ENCODE measurements at regions not wholly inside any gene's neighbourhood (a gene's known extent, or its start where the extent isn't known, plus 50 kb on each side); places are given as distances from the start of the nearest gene placed in this dataset.

- no peak overlapping the region for H3K27ac ChIP-seq (ENCODE audit: low read depth)
Observed at GRCh38 chr2:239751679-239752355, 273.3 kb downstream of the NDUFA10 start.

More at GRCh38 chr2:239751679-239752355, 273.3 kb downstream of the NDUFA10 start:
- Mint-ChIP-seq H3K4me1 (peaks cover 3% of the 10 kb centered on the region; the same call in 2 of the 3 replicates), H3K27ac (peak overlapping the region; percentile 31; the same call in 1 of the 2 replicates), H3K27me3 (ENCODE audit: insufficient read depth, low read depth, poor library complexity) (peaks cover 5% of the 10 kb centered on the region), H3K9me3 (no peaks in the 10 kb centered on the region), H3K4me3 (no peak overlapping the region), H3K36me3 (ENCODE audit: low read depth) (no peaks in the 10 kb centered on the region)
- DNase-seq (ENCODE audit: low spot score) (no peak), ATAC-seq (peak; percentile 69)
- Histone ChIP-seq H2AFZ (no peak overlapping the region; the same call in 1 of the 2 replicates), H3K4me3 (no peak overlapping the region), H3K9me2 (ENCODE audit: insufficient read depth) (peaks cover 6% of the 10 kb centered on the region), H3K4me2 (no peak overlapping the region), H4K20me1 (replicated peaks; ENCODE audit: insufficient read depth) (no peaks in the 10 kb centered on the region), H3F3A (replicated peaks; ENCODE audit: low read depth) (no peaks in the 10 kb centered on the region), H3K27me3 (ENCODE audit: insufficient read depth) (no peaks in the 10 kb centered on the region), H3K79me2 (replicated peaks; ENCODE audit: insufficient read depth) (no peaks in the 10 kb centered on the region), H3K4me1 (ENCODE audit: insufficient read depth) (no peaks in the 10 kb centered on the region), H3K36me3 (ENCODE audit: insufficient read depth) (no peaks in the 10 kb centered on the region)
- no peak for TF ChIP-seq ZNF462 (CRISPR knock-in tag; IDR thresholded peaks at IDR 0.05)
- TF ChIP-seq JUNB (IDR thresholded peaks at IDR 0.05; ENCODE audit: unreplicated experiment), result no peak
- TF ChIP-seq EZH2 (IDR thresholded peaks at IDR 0.05; ENCODE audit: low read depth, unreplicated experiment), result no peak
- TF ChIP-seq NANOG (IDR thresholded peaks at IDR 0.05; ENCODE audit: borderline replicate concordance), result no peak
- TF ChIP-seq, protein P1, sequence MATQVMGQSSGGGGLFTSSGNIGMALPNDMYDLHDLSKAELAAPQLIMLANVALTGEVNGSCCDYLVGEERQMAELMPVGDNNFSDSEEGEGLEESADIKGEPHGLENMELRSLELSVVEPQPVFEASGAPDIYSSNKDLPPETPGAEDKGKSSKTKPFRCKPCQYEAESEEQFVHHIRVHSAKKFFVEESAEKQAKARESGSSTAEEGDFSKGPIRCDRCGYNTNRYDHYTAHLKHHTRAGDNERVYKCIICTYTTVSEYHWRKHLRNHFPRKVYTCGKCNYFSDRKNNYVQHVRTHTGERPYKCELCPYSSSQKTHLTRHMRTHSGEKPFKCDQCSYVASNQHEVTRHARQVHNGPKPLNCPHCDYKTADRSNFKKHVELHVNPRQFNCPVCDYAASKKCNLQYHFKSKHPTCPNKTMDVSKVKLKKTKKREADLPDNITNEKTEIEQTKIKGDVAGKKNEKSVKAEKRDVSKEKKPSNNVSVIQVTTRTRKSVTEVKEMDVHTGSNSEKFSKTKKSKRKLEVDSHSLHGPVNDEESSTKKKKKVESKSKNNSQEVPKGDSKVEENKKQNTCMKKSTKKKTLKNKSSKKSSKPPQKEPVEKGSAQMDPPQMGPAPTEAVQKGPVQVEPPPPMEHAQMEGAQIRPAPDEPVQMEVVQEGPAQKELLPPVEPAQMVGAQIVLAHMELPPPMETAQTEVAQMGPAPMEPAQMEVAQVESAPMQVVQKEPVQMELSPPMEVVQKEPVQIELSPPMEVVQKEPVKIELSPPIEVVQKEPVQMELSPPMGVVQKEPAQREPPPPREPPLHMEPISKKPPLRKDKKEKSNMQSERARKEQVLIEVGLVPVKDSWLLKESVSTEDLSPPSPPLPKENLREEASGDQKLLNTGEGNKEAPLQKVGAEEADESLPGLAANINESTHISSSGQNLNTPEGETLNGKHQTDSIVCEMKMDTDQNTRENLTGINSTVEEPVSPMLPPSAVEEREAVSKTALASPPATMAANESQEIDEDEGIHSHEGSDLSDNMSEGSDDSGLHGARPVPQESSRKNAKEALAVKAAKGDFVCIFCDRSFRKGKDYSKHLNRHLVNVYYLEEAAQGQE (IDR thresholded peaks at IDR 0.05; ENCODE audit: unreplicated experiment), result no peak
- no peak for TF ChIP-seq ETS1 (IDR thresholded peaks at IDR 0.05)
- TF ChIP-seq CREB1 (CRISPR knock-in tag; IDR thresholded peaks at IDR 0.05; ENCODE audit: low read depth), result no peak
- TF ChIP-seq EZH2phosphoT487 (IDR thresholded peaks at IDR 0.05; ENCODE audit: unreplicated experiment), result no peak
- no peak for TF ChIP-seq POLR2AphosphoS5 (IDR thresholded peaks at IDR 0.05; ENCODE audit: low read depth)
- TF ChIP-seq ZNF114 (CRISPR knock-in tag; IDR thresholded peaks at IDR 0.05), result no peak
- TF ChIP-seq ZNF331 (CRISPR knock-in tag; IDR thresholded peaks at IDR 0.05; ENCODE audit: low read depth), result no peak
- TF ChIP-seq STAT1 (IDR thresholded peaks at IDR 0.05; ENCODE audit: unreplicated experiment), result no peak
- TF ChIP-seq CTCF (conservative IDR thresholded peaks at IDR 0.05; ENCODE audit: low read depth in 2 of 2), result no peak
